ENCODE measurements at regions not wholly inside any gene's neighbourhood (a gene's known extent, or its start where the extent isn't known, plus 50 kb on each side); places are given as distances from the start of the nearest gene placed in this dataset.

DNA sequence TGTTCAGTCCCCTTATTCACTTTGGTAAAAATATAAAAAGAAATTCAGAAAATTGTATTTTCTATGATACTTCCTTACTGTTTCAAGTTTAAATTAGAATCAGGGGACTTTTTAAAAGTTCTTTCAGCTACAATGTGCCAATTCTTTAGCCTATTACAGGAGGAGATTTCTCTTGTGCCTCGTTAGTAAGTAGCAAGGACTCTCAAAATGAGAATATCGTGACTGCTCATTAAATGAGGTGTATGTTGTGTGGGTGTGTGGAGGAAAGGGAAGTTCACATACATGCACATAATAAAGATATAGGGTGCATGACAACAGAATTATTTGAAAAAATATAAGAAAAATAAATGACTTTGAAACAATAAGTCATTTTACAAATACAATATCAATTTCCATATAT, 190.5 kb downstream of the DTHD1 start:
- no peak for DNase-seq

DNA sequence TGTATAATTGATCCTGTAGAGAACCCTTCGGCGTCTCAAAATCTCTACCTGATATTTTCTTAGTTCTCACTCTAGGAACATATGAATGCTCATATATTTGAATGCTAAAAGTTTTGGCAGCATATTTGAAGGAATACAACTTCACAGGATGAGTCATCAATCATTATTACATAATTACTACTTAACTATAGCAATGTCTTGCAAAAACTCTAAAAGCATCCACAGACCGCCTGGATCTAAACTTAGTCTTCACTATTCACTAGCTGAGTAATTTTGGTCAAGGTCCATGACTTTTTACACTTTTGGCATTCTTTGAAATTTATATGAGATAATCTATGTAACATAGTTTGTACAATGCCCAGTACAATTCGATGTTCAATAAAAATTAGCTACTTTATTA, 194.7 kb downstream of the DTHD1 start:
- DNase-seq: no peak
- Histone ChIP-seq H3K9me3 (replicated peaks in 1 of 3) (no peaks in the 10 kb centered on the region), H3K36me3 (replicated peaks in 1 of 2) (no peaks in the 10 kb centered on the region), H3K27me3 (no peaks in the 10 kb centered on the region), H3K27ac (no peak overlapping the region), H3K4me1 (replicated peaks in 1 of 2) (no peaks in the 10 kb centered on the region), H3K4me3 (no peak overlapping the region)
- 82 to 91% (median 87%) methylated on average over 4 of the region's 4 CpGs for WGBS, 4 donors
- intact Hi-C loops (cut with DNase I): no loop called here
- no peak for TF ChIP-seq POLR2A (IDR thresholded peaks at IDR 0.05)
- TF ChIP-seq, protein P1, sequence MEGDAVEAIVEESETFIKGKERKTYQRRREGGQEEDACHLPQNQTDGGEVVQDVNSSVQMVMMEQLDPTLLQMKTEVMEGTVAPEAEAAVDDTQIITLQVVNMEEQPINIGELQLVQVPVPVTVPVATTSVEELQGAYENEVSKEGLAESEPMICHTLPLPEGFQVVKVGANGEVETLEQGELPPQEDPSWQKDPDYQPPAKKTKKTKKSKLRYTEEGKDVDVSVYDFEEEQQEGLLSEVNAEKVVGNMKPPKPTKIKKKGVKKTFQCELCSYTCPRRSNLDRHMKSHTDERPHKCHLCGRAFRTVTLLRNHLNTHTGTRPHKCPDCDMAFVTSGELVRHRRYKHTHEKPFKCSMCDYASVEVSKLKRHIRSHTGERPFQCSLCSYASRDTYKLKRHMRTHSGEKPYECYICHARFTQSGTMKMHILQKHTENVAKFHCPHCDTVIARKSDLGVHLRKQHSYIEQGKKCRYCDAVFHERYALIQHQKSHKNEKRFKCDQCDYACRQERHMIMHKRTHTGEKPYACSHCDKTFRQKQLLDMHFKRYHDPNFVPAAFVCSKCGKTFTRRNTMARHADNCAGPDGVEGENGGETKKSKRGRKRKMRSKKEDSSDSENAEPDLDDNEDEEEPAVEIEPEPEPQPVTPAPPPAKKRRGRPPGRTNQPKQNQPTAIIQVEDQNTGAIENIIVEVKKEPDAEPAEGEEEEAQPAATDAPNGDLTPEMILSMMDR (IDR thresholded peaks at IDR 0.05): no peak

More for the DNA sequence above, 190.5 kb downstream of the DTHD1 start:
- H3K27ac ChIP-seq: no peak overlapping the region
- H3K27me3 ChIP-seq: no peaks in the 10 kb centered on the region
- 69 to 86% (median 77%) methylated on average over 2 of the region's 2 CpGs for WGBS, 4 donors
- TF ChIP-seq POLR2A (IDR thresholded peaks at IDR 0.05): no peak
- TF ChIP-seq, protein P1 (IDR thresholded peaks at IDR 0.05): no peak
- intact Hi-C loops (cut with DNase I): no loop called here
- H3K9me3 ChIP-seq (replicated peaks in 1 of 3): no peaks in the 10 kb centered on the region
- no peaks in the 10 kb centered on the region for H3K36me3 ChIP-seq (replicated peaks in 1 of 2)
- no peaks in the 10 kb centered on the region for H3K4me1 ChIP-seq (replicated peaks in 1 of 2)
- no peak overlapping the region for H3K4me3 ChIP-seq

DNA sequence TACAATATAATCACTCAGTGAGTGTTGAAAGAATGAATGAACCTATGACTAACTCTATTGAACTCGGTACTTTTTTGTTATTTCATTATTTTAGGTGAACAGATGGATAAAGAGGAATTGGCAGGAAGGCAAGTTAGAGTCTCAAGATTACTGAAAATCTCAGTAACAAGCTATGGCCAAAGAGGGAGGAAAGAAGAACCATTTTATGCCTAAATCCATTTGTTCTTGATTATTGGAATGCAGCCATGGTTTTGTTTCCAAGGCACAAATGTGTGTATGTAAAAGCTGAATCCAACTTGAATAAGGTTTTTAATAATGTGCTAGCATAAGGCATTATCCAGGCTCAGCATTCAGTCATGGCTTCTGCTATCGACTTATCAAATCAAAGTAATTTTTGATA, 196.4 kb downstream of the DTHD1 start:
- Histone ChIP-seq H3K4me1 (replicated peaks in 1 of 2) (no peaks in the 10 kb centered on the region), H3K9me3 (replicated peaks in 1 of 3) (peaks cover 0 to 5% (median 0%) of the 10 kb centered on the region in 3 donors), H3K27ac (no peak overlapping the region), H3K36me3 (replicated peaks in 1 of 2) (no peaks in the 10 kb centered on the region), H3K4me3 (no peak overlapping the region), H3K27me3 (no peaks in the 10 kb centered on the region)
- TF ChIP-seq, protein P1 (IDR thresholded peaks at IDR 0.05): no peak
- no peak for TF ChIP-seq POLR2A (IDR thresholded peaks at IDR 0.05)
- intact Hi-C loops (cut with DNase I): no loop called here
- DNase-seq: no peak
- 70 to 79% (median 77%) methylated on average over 2 of the region's 2 CpGs for WGBS, 4 donors

DNA sequence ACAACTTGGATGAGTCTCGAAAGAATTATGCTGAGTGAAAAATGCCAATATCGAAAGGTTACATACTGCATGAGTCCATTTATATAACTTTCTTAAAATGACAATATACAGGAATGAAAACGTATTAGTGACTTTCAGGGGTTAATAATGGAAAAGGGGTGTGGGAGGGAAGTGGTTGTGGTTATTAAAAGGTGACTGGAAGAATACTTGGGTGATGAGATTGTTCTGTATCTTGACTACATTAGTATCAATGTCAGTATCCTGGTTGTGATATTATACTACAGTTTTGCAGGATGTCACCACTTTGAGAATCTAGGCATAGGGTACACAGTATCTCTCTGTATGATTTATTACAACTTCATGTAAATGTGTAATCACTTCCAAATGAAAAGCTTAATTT, 204.5 kb downstream of the DTHD1 start:
- H3K36me3 ChIP-seq (replicated peaks in 1 of 2): no peaks in the 10 kb centered on the region
- no peaks in the 10 kb centered on the region for H3K4me1 ChIP-seq (replicated peaks in 1 of 2)
- H3K9me3 ChIP-seq (replicated peaks in 1 of 3): peaks cover 0 to 5% (median 0%) of the 10 kb centered on the region in 3 donors
- TF ChIP-seq POLR2A (IDR thresholded peaks at IDR 0.05): no peak
- TF ChIP-seq, protein P1 (IDR thresholded peaks at IDR 0.05): no peak
- H3K27me3 ChIP-seq: no peaks in the 10 kb centered on the region
- no peak overlapping the region for H3K4me3 ChIP-seq
- WGBS, 4 donors: 77 to 81% (median 79%) methylated on average over 3 of the region's 3 CpGs
- no peak overlapping the region for H3K27ac ChIP-seq
- no peak for DNase-seq
- intact Hi-C loops (cut with DNase I): no loop called here
